Panc1 (cell line): ENCODE measurements at regions not wholly inside any gene's neighbourhood (a gene's known extent, or its start where the extent isn't known, plus 50 kb on each side); places are given as distances from the start of the nearest gene placed in this dataset.

ENCODE experiments used
- CTCF ChIP-seq: fragments of 450-650 bp; IDR thresholded peaks from 2 replicates; pipeline ENCODE4 v1.5.1; 2017; ENCODE audit warnings: mild to moderate bottlenecking
- POLR2AphosphoS5 ChIP-seq: IDR thresholded peaks from 2 replicates; pipeline ENCODE4 v1.6.1; 2012; ENCODE audit warnings: mild to moderate bottlenecking, low read depth, low read length, moderate library complexity
- SIN3A ChIP-seq: IDR thresholded peaks from 2 replicates; pipeline ENCODE4 v1.6.1; 2012; ENCODE audit warnings: low read depth, mild to moderate bottlenecking, low read length, moderate library complexity, borderline replicate concordance; ENCODE audit not compliant: insufficient read depth
- TCF7L2 ChIP-seq: IDR thresholded peaks from 2 replicates; pipeline ENCODE4 v1.6.1; 2011; ENCODE audit warnings: mild to moderate bottlenecking, low read depth, low read length, inconsistent platforms

DNA sequence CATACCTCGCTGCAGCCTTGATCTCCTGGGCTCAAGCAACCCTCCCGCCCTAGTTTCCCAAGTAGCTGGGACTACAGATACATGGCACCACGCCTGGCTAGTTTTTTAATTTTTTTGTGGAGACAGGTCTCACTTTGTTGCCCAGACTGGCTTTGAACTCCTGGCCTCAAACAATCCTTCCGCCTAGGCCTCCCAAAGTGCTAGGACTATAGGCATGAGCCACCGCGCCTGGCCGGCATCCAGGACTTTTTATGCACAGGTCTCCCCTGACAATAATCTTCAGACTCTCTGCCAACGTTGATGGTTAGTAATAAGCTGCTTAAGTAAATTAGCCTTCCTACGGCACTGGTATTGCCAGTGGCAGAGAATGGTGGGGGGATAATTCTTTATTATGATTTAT, 110.5 kb upstream of the MTHFD1L start:
- TF ChIP-seq POLR2AphosphoS5 (no peak), CTCF (no peak), TCF7L2 (no peak), SIN3A (no peak)
